Caco-2 (cell line): ENCODE measurements at regions not wholly inside any gene's neighbourhood (a gene's known extent, or its start where the extent isn't known, plus 50 kb on each side); places are given as distances from the start of the nearest gene placed in this dataset.

Experiments
- BruUV-seq: library from RNA; stranded (reverse); fragments of 400-500 nt; replicated peaks from 2 replicates; lab custom pipeline; 2021; lab: Mats Ljungman, UMichigan
- CTCF ChIA-PET: fragments of 300-600 bp; sonication (Branson Sonifier 250); formaldehyde crosslinking; loops from one replicate; lab custom pipeline; 2022; ENCODE audit warnings: antibody characterized with exemption; lab: Charles Lee
- POLR2A ChIA-PET: fragments of 300-600 bp; sonication (Branson Sonifier 250); formaldehyde crosslinking; loops from one replicate; lab custom pipeline; 2022; ENCODE audit warnings: antibody characterized with exemption; lab: Charles Lee
- DNase-seq, 2 experiments: peaks; one replicate each; pipeline versions ENCODE4 v3.0.0 to v3.0.0-alpha.2; 2020 to 2022
- H3K27me3 ChIP-seq: replicated peaks from 2 replicates; pipeline ENCODE4 v1.6.0; 2011; ENCODE audit warnings: low read length; ENCODE audit not compliant: control insufficient read depth, insufficient read depth
- H3K36me3 ChIP-seq: 2 replicates; pipeline ENCODE4 v1.5.1; 2011; ENCODE audit warnings: low read length; ENCODE audit not compliant: control insufficient read depth, insufficient read depth
- H3K4me1 ChIP-seq: fragments of 250-450 bp; sonication (Bioruptor Pico); 2 replicates; pipeline ENCODE4 v1.5.1; 2020; ENCODE audit warnings: mild to moderate bottlenecking
- H3K4me3 ChIP-seq: 2 replicates; pipeline ENCODE4 v1.5.1; 2011; ENCODE audit warnings: low read depth, mild to moderate bottlenecking, control low read depth, low read length
- H3K9me3 ChIP-seq: fragments of 250-450 bp; sonication (Bioruptor Pico); 2 replicates; pipeline ENCODE4 v1.5.1; 2020; ENCODE audit warnings: mild to moderate bottlenecking, moderate library complexity
- H3K27ac Mint-ChIP-seq: one replicate; pipeline ENCODE4 v1.8.0; 2022; ENCODE audit warnings: mixed read lengths; ENCODE audit not compliant: unreplicated experiment
- H3K27me3 Mint-ChIP-seq: one replicate; pipeline ENCODE4 v1.8.0; 2022; ENCODE audit warnings: mixed read lengths; ENCODE audit not compliant: insufficient read depth, unreplicated experiment
- H3K36me3 Mint-ChIP-seq: one replicate; pipeline ENCODE4 v1.8.0; 2022; ENCODE audit warnings: mild to moderate bottlenecking, mixed read lengths; ENCODE audit not compliant: insufficient read depth, unreplicated experiment
- H3K4me1 Mint-ChIP-seq: one replicate; pipeline ENCODE4 v1.8.0; 2022; ENCODE audit warnings: low read depth, mixed read lengths; ENCODE audit not compliant: unreplicated experiment
- H3K4me3 Mint-ChIP-seq: one replicate; pipeline ENCODE4 v1.8.0; 2022; ENCODE audit warnings: mild to moderate bottlenecking, moderate library complexity, mixed read lengths; ENCODE audit not compliant: unreplicated experiment
- H3K9me3 Mint-ChIP-seq: one replicate; pipeline ENCODE4 v1.8.0; 2022; ENCODE audit warnings: mixed read lengths; ENCODE audit not compliant: unreplicated experiment
- CTCF ChIP-seq, 2 experiments: fragments of 200-600 bp in 1 of 2; IDR thresholded peaks; 1 replicate in 1 of 2; 2 replicates in 1 of 2; pipeline versions ENCODE4 v1.5.1 to v1.8.0; 2011 to 2022; ENCODE audit warnings: antibody characterized with exemption in 1 of 2, control low read depth in 1 of 2, inconsistent platforms in 1 of 2, low read depth in 1 of 2, low read length in 1 of 2, mild to moderate bottlenecking in 1 of 2, moderate library complexity in 1 of 2; ENCODE audit not compliant: insufficient read depth in 1 of 2, severe bottlenecking in 1 of 2, unreplicated experiment in 1 of 2
- intact Hi-C: fragments of 100-400 bp; cut with micrococcal nuclease; formaldehyde crosslinking; loops from one replicate; pipeline ENCODE4 v1.10.0; 2022; ENCODE audit not compliant: unreplicated experiment

- Mint-ChIP-seq H3K9me3 (no peaks in the 10 kb centered on the region), H3K27ac (no peak overlapping the region), H3K36me3 (no peaks in the 10 kb centered on the region), H3K27me3 (peaks cover 11% of the 10 kb centered on the region), H3K4me1 (no peaks in the 10 kb centered on the region), H3K4me3 (no peak overlapping the region)
- POLR2A ChIA-PET, result no interaction called here
- TF ChIP-seq CTCF (IDR thresholded peaks at IDR 0.05; ENCODE audit: insufficient read depth in 1 of 2, low read depth in 1 of 2, low read length in 1 of 2, severe bottlenecking in 1 of 2, unreplicated experiment in 1 of 2), result no peak
- Histone ChIP-seq H3K9me3 (no peaks in the 10 kb centered on the region), H3K36me3 (no peaks in the 10 kb centered on the region), H3K27me3 (no peaks in the 10 kb centered on the region; the same call in 1 of the 2 replicates), H3K4me3 (no peak overlapping the region), H3K4me1 (no peaks in the 10 kb centered on the region)
- CTCF ChIA-PET, result no interaction called here
- no TSS peak for BruUV-seq
- DNase-seq, result no peak
- intact Hi-C loops, result no loop called here
These were observed 62.3 kb upstream of the KCNA3 start for GRCh38 chr1:110736900-110737605.

- ChIA-PET POLR2A (no interaction called here), CTCF (interaction anchor here (0.6 kb wide), 1 partner anchor 75 kb away, joined by 3 read pairs; no protein-coding TSS in a partner anchor)
- no peaks in the 10 kb centered on the region for H3K4me1 ChIP-seq
- H3K4me3 ChIP-seq, result no peak overlapping the region
- TF ChIP-seq CTCF (IDR thresholded peaks at IDR 0.05; ENCODE audit: insufficient read depth in 1 of 2, low read depth in 1 of 2, low read length in 1 of 2, severe bottlenecking in 1 of 2, unreplicated experiment in 1 of 2), result no peak
- Mint-ChIP-seq H3K27me3 (peaks cover 11% of the 10 kb centered on the region), H3K9me3 (no peaks in the 10 kb centered on the region), H3K36me3 (no peaks in the 10 kb centered on the region), H3K4me1 (no peaks in the 10 kb centered on the region), H3K4me3 (no peak overlapping the region), H3K27ac (no peak overlapping the region)
- no TSS peak for BruUV-seq
- intact Hi-C loops, result no loop called here
- no peak for DNase-seq
- no peaks in the 10 kb centered on the region for H3K36me3 ChIP-seq
- H3K9me3 ChIP-seq, result no peaks in the 10 kb centered on the region
- no peaks in the 10 kb centered on the region; the same call in 1 of the 2 replicates for H3K27me3 ChIP-seq
These were observed 59.5 kb upstream of the KCNA3 start for GRCh38 chr1:110734133-110734680.

GRCh38 chr1:110731529-110731928, 56.8 kb upstream of the KCNA3 start:
- H3K4me3 Mint-ChIP-seq, result no peak overlapping the region
- no peaks in the 10 kb centered on the region for H3K9me3 Mint-ChIP-seq
- no peaks in the 10 kb centered on the region for H3K36me3 ChIP-seq
- no peaks in the 10 kb centered on the region; the same call in 1 of the 2 replicates for H3K27me3 ChIP-seq
- DNase-seq, result no peak
- no TSS peak for BruUV-seq
- CTCF ChIA-PET, result no interaction called here
- H3K4me3 ChIP-seq, result no peak overlapping the region
- TF ChIP-seq CTCF (IDR thresholded peaks at IDR 0.05; ENCODE audit: insufficient read depth in 1 of 2, low read depth in 1 of 2, low read length in 1 of 2, severe bottlenecking in 1 of 2, unreplicated experiment in 1 of 2), result no peak
- POLR2A ChIA-PET, result no interaction called here
- H3K9me3 ChIP-seq, result no peaks in the 10 kb centered on the region
- H3K36me3 Mint-ChIP-seq, result no peaks in the 10 kb centered on the region
- H3K4me1 Mint-ChIP-seq, result no peaks in the 10 kb centered on the region
- no peaks in the 10 kb centered on the region for H3K4me1 ChIP-seq
- intact Hi-C loops, result no loop called here
- H3K27ac Mint-ChIP-seq, result no peak overlapping the region
- peaks cover 14% of the 10 kb centered on the region for H3K27me3 Mint-ChIP-seq
